ENCODE measurements at regions not wholly inside any gene's neighbourhood (a gene's known extent, or its start where the extent isn't known, plus 50 kb on each side); places are given as distances from the start of the nearest gene placed in this dataset.

DNA sequence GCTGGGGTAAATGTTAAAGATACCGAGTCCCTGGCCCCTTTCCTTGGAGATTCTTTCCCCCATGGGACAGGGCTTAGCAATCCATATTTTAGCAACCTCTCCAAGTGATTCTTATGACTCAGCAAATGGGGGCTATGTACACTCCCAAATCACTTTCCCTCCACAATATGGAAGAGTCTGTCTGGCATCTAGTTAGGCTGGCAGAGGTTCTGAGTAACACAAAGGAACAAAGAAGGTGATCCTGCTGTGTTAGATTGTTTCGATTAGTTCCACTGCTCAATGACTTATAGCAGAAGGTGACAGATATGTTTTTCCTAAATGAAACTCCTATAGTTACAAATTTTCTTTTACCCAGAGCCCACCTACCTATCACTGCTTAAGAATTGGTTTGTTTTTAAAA lies 154.0 kb upstream of the SYT13 start:
- Histone ChIP-seq H3K36me3 (ENCODE audit: low read depth) (no peaks in the 10 kb centered on the region), H3F3A (ENCODE audit: insufficient read depth, low read depth) (no peaks in the 10 kb centered on the region), H3K27ac (no peak overlapping the region), H2AFZ (no peak overlapping the region), H3K27me3 (ENCODE audit: insufficient read depth, low read depth) (peaks cover 57% of the 10 kb centered on the region), H3K4me2 (no peak overlapping the region), H4K20me1 (ENCODE audit: insufficient read depth) (no peaks in the 10 kb centered on the region), H3K4me3 (no peak overlapping the region), H3K9me3 (ENCODE audit: insufficient read depth, low read depth) (no peaks in the 10 kb centered on the region), H3K79me2 (ENCODE audit: low read depth) (no peaks in the 10 kb centered on the region), H3K9me2 (ENCODE audit: insufficient read depth) (no peaks in the 10 kb centered on the region), H3K4me1 (replicated peaks; ENCODE audit: insufficient read depth) (no peaks in the 10 kb centered on the region)
- TF ChIP-seq, protein P1, sequence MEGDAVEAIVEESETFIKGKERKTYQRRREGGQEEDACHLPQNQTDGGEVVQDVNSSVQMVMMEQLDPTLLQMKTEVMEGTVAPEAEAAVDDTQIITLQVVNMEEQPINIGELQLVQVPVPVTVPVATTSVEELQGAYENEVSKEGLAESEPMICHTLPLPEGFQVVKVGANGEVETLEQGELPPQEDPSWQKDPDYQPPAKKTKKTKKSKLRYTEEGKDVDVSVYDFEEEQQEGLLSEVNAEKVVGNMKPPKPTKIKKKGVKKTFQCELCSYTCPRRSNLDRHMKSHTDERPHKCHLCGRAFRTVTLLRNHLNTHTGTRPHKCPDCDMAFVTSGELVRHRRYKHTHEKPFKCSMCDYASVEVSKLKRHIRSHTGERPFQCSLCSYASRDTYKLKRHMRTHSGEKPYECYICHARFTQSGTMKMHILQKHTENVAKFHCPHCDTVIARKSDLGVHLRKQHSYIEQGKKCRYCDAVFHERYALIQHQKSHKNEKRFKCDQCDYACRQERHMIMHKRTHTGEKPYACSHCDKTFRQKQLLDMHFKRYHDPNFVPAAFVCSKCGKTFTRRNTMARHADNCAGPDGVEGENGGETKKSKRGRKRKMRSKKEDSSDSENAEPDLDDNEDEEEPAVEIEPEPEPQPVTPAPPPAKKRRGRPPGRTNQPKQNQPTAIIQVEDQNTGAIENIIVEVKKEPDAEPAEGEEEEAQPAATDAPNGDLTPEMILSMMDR (conservative IDR thresholded peaks at IDR 0.05) = no peak
- TF ChIP-seq EZH2 (IDR thresholded peaks at IDR 0.05; ENCODE audit: low read depth) = no peak
- POLR2A ChIA-PET (ENCODE audit: unreplicated experiment) = no interaction called here
- CTCF ChIA-PET = no interaction called here
- no peak for DNase-seq
- BruUV-seq (replicated peaks) = no TSS peak
- intact Hi-C loops (cut with micrococcal nuclease; ENCODE audit: unreplicated experiment) = no loop called here

DNA sequence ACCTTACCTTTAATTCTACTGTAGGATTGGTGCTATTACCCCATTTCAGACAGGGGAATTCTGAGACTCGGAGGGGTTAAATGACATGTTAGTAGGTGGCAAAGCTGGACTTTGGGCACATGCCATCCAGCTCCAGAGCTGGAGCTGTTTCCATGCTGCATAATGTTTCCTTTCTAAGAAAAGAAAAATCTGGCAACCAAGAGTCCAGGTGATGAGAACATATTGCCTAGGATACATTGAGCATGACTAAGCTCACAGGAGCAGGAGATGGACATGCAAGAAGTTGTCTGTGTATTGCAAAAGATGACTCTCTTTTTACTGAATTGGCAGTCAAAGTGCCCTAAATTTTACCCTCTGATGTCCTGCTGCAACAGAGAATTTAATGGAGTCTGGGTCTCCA lies 150.8 kb upstream of the SYT13 start:
- DNase-seq = no peak
- CTCF ChIA-PET = no interaction called here
- Histone ChIP-seq H3K27me3 (ENCODE audit: insufficient read depth, low read depth) (peaks cover 56% of the 10 kb centered on the region), H3F3A (ENCODE audit: insufficient read depth, low read depth) (no peaks in the 10 kb centered on the region), H3K4me2 (no peak overlapping the region), H3K9me2 (ENCODE audit: insufficient read depth) (no peaks in the 10 kb centered on the region), H3K4me3 (no peak overlapping the region), H3K9me3 (ENCODE audit: insufficient read depth, low read depth) (no peaks in the 10 kb centered on the region), H4K20me1 (ENCODE audit: insufficient read depth) (no peaks in the 10 kb centered on the region), H2AFZ (no peak overlapping the region), H3K4me1 (replicated peaks; ENCODE audit: insufficient read depth) (no peaks in the 10 kb centered on the region), H3K36me3 (ENCODE audit: low read depth) (no peaks in the 10 kb centered on the region), H3K27ac (no peak overlapping the region), H3K79me2 (ENCODE audit: low read depth) (no peaks in the 10 kb centered on the region)
- no peak for TF ChIP-seq EZH2 (IDR thresholded peaks at IDR 0.05; ENCODE audit: low read depth)
- TF ChIP-seq, protein P1 (conservative IDR thresholded peaks at IDR 0.05) = no peak
- BruUV-seq (replicated peaks) = no TSS peak
- POLR2A ChIA-PET (ENCODE audit: unreplicated experiment) = no interaction called here
- intact Hi-C loops (cut with micrococcal nuclease; ENCODE audit: unreplicated experiment) = no loop called here

DNA sequence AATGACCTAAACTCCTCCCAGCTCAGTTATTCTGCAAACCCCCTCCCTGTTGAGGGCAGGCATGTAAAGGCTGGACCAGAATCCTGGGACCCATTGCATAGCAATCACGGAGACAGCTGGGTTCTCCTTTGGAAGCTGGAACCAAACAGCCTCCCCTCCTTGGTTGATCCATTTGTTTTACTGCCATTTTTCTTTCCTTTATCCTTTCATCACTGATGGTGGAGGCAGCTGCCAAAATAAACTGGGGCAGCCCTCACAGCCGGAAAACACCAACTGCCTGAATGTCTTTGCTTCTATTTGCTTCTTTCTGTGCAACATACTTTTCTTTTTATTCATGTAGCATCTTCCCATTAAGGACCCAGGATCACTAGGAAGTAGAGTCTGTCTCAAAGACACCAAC lies 150.0 kb upstream of the SYT13 start:
- CTCF ChIA-PET = no interaction called here

More for the DNA sequence above, 150.0 kb upstream of the SYT13 start:
- H3K27ac ChIP-seq = no peak overlapping the region
- no peaks in the 10 kb centered on the region for H4K20me1 ChIP-seq (ENCODE audit: insufficient read depth)
- BruUV-seq (replicated peaks) = no TSS peak
- no peak overlapping the region for H3K4me2 ChIP-seq
- POLR2A ChIA-PET (ENCODE audit: unreplicated experiment) = no interaction called here
- no peaks in the 10 kb centered on the region for H3K4me1 ChIP-seq (replicated peaks; ENCODE audit: insufficient read depth)
- no peaks in the 10 kb centered on the region for H3K79me2 ChIP-seq (ENCODE audit: low read depth)
- H3K4me3 ChIP-seq = no peak overlapping the region
- H3K9me3 ChIP-seq (ENCODE audit: insufficient read depth, low read depth) = no peaks in the 10 kb centered on the region
- intact Hi-C loops (cut with micrococcal nuclease; ENCODE audit: unreplicated experiment) = no loop called here
- H3K36me3 ChIP-seq (ENCODE audit: low read depth) = no peaks in the 10 kb centered on the region
- H3K27me3 ChIP-seq (ENCODE audit: insufficient read depth, low read depth) = peaks cover 56% of the 10 kb centered on the region
- H2AFZ ChIP-seq = no peak overlapping the region
- DNase-seq = no peak
- H3F3A ChIP-seq (ENCODE audit: insufficient read depth, low read depth) = no peaks in the 10 kb centered on the region
- H3K9me2 ChIP-seq (ENCODE audit: insufficient read depth) = no peaks in the 10 kb centered on the region
- no peak for TF ChIP-seq EZH2 (IDR thresholded peaks at IDR 0.05; ENCODE audit: low read depth)
- TF ChIP-seq, protein P1 (conservative IDR thresholded peaks at IDR 0.05) = no peak

Data from PC-9 (cell line).